KMS-11 (cell line): ENCODE measurements at regions not wholly inside any gene's neighbourhood (a gene's known extent, or its start where the extent isn't known, plus 50 kb on each side); places are given as distances from the start of the nearest gene placed in this dataset.

ENCODE experiments used
- H2AFZ ChIP-seq: fragments of 200-600 bp; sonication (generic); 2 replicates; pipeline ENCODE4 v1.6.1; 2016; ENCODE audit warnings: antibody characterized with exemption, mixed run types, low read depth
- H3K27ac ChIP-seq: fragments of 200-600 bp; sonication (generic); 2 replicates; pipeline ENCODE4 v1.6.1; 2016; ENCODE audit warnings: mild to moderate bottlenecking, mixed run types
- H3K27me3 ChIP-seq: fragments of 200-600 bp; sonication (generic); 2 replicates; pipeline ENCODE4 v1.6.1; 2017; ENCODE audit warnings: mild to moderate bottlenecking, low read depth, mixed run types, moderate library complexity; ENCODE audit not compliant: insufficient read depth
- H3K36me3 ChIP-seq: fragments of 200-600 bp; sonication (generic); 2 replicates; pipeline ENCODE4 v1.6.1; 2017; ENCODE audit warnings: mild to moderate bottlenecking, mixed run types; ENCODE audit not compliant: insufficient read depth
- H3K4me1 ChIP-seq: fragments of 200-600 bp; sonication (generic); 2 replicates; pipeline ENCODE4 v1.6.1; 2016; ENCODE audit warnings: mild to moderate bottlenecking, low read depth, mixed run types; ENCODE audit not compliant: poor library complexity, severe bottlenecking
- H3K4me2 ChIP-seq: fragments of 200-600 bp; sonication (generic); 2 replicates; pipeline ENCODE4 v1.7.0; 2016; ENCODE audit warnings: mild to moderate bottlenecking, mixed run types
- H3K4me3 ChIP-seq: fragments of 200-600 bp; sonication (generic); IDR thresholded peaks from 2 replicates; pipeline ENCODE4 v1.6.1; 2017; ENCODE audit warnings: low read depth, low read length, mixed read lengths; ENCODE audit not compliant: insufficient read depth
- H3K79me2 ChIP-seq: fragments of 200-600 bp; sonication (generic); 2 replicates; pipeline ENCODE4 v1.6.1; 2016; ENCODE audit warnings: low read depth, mixed run types; ENCODE audit not compliant: insufficient read depth
- H3K9ac ChIP-seq: fragments of 200-600 bp; sonication (generic); 2 replicates; pipeline ENCODE4 v1.6.1; 2016; ENCODE audit warnings: mild to moderate bottlenecking, mixed run types
- H4K20me1 ChIP-seq: fragments of 200-600 bp; sonication (generic); 2 replicates; pipeline ENCODE4 v1.6.1; 2016; ENCODE audit warnings: mild to moderate bottlenecking, mixed run types; ENCODE audit not compliant: insufficient read depth
- TF ChIP-seq, protein P1 (sequence below): fragments of 200-600 bp; sonication (generic); conservative IDR thresholded peaks from 2 replicates; pipeline ENCODE4 v1.6.1; 2017; ENCODE audit warnings: low read depth, mild to moderate bottlenecking, antibody characterized with exemption, low read length, moderate library complexity, mixed read lengths

DNA sequence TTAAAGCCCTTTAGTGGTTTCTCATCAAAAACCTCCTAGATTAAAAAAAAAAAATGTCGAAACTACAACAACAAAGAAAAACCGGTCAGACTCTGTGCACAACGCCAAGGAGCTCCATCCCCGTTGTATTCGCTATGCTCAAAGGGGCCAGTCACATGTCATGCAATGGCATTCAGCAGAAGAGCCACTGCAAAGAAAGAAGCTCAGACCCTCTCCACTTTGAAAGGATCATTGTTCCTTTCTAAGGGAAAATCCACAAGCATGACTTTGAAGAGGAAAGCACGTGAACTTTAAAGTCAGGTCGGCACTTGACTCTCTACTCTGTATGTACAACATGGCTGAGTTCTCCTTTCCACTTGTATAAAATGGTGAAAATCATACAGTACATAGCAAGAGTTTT, 655.6 kb downstream of the ETS1 start:
- H2AFZ ChIP-seq, result no peak overlapping the region
- H4K20me1 ChIP-seq, result no peaks in the 10 kb centered on the region
- no peak overlapping the region for H3K4me3 ChIP-seq
- H3K9ac ChIP-seq, result no peak overlapping the region
- no peaks in the 10 kb centered on the region for H3K4me1 ChIP-seq
- H3K79me2 ChIP-seq, result no peaks in the 10 kb centered on the region
- TF ChIP-seq, protein P1, sequence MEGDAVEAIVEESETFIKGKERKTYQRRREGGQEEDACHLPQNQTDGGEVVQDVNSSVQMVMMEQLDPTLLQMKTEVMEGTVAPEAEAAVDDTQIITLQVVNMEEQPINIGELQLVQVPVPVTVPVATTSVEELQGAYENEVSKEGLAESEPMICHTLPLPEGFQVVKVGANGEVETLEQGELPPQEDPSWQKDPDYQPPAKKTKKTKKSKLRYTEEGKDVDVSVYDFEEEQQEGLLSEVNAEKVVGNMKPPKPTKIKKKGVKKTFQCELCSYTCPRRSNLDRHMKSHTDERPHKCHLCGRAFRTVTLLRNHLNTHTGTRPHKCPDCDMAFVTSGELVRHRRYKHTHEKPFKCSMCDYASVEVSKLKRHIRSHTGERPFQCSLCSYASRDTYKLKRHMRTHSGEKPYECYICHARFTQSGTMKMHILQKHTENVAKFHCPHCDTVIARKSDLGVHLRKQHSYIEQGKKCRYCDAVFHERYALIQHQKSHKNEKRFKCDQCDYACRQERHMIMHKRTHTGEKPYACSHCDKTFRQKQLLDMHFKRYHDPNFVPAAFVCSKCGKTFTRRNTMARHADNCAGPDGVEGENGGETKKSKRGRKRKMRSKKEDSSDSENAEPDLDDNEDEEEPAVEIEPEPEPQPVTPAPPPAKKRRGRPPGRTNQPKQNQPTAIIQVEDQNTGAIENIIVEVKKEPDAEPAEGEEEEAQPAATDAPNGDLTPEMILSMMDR, result no peak
- H3K27ac ChIP-seq, result no peak overlapping the region
- no peak overlapping the region for H3K4me2 ChIP-seq
- H3K27me3 ChIP-seq, result no peaks in the 10 kb centered on the region
- no peaks in the 10 kb centered on the region for H3K36me3 ChIP-seq

DNA sequence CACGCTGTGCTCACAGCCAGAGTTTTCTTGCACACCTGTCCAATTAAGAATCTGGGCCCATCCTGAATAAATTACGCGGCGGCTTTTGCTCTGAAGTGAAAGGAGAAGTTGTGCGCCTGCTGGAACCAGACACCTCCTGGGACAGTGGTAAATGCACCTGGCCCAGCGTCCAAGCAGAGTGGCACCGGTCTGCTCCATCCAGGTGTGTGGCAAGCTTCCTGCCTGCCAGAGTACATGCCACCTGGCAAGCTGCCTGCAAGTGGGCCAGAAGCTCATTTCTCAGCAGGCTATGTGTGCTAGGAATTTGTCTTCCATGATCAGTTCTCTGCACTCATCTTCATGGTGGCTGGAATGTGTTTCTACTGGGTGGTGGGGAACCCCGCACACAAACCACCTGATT, 660.6 kb downstream of the ETS1 start:
- no peak overlapping the region for H3K27ac ChIP-seq
- H3K9ac ChIP-seq, result no peak overlapping the region
- H3K4me2 ChIP-seq, result no peak overlapping the region
- TF ChIP-seq, protein P1, result no peak
- no peak overlapping the region for H3K4me3 ChIP-seq
- no peaks in the 10 kb centered on the region for H3K79me2 ChIP-seq
- no peak overlapping the region for H2AFZ ChIP-seq
- no peaks in the 10 kb centered on the region for H3K36me3 ChIP-seq
- no peaks in the 10 kb centered on the region for H3K27me3 ChIP-seq
- H3K4me1 ChIP-seq, result no peaks in the 10 kb centered on the region
- H4K20me1 ChIP-seq, result no peaks in the 10 kb centered on the region

DNA sequence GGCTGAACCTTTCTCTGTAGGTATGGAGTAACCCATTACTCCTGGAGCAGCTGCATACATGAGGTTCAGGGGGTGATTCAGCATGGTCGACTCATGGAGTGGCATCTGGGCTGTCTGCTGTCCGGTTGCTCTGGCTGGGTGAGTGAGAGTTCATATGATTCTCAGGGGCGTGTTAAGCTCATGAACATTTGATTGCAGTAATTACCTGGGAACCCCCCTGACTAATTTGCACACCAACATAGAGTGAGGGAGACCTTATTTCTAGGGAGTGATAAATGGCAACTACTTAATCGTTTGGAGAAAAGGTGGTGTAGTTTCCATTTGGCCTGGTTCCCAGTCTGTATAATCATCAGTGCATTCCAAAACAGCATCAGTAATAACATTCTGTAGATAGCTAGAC, 661.9 kb downstream of the ETS1 start:
- Histone ChIP-seq H4K20me1 (no peaks in the 10 kb centered on the region), H3K79me2 (no peaks in the 10 kb centered on the region), H3K36me3 (no peaks in the 10 kb centered on the region), H3K4me1 (no peaks in the 10 kb centered on the region), H3K4me3 (no peak overlapping the region), H3K4me2 (no peak overlapping the region), H3K9ac (no peak overlapping the region), H3K27me3 (no peaks in the 10 kb centered on the region), H2AFZ (no peak overlapping the region), H3K27ac (no peak overlapping the region)
- TF ChIP-seq, protein P1, result no peak

DNA sequence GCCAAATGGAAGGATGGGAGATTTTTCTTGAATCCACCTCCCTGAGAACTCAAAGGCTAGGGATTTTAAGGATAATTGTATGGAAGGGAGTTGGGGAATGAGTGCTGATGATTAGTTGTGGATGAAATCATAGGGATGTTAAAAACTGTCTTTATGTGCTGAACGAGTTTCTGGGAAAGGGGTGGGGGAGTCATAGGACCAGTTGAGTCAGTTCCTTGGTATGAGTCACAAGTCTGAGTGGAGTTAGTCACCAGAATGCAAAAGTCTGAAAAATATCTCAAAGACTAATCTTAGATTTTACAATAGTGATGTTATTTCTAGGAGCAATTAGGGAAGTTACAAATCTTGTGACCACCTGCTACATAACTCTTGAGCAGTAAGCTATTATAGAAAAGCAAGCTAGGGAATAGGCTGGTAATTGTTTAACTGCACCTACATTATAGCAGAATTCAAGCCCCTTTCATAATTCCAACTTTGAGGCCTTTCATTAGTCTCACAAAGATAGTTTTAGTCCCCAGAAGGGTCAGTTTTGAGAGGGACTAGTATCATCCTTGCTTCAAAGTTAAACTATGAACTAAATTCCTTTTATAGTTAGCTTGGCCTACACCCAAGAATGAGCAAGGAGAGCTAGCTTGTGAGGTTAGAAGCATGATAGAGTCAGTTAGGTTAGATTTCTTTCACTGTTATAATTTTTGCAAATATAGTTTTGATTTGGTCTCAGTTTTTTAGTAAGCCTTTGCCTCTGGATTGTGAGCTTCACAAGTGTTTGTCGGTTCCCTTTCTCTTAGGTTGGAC, 668.0 kb downstream of the ETS1 start:
- Histone ChIP-seq H3K9ac (no peak overlapping the region), H3K4me1 (no peaks in the 10 kb centered on the region), H3K4me3 (no peak overlapping the region), H3K27ac (no peak overlapping the region), H3K36me3 (no peaks in the 10 kb centered on the region), H3K27me3 (no peaks in the 10 kb centered on the region), H3K4me2 (no peak overlapping the region), H2AFZ (no peak overlapping the region), H4K20me1 (no peaks in the 10 kb centered on the region), H3K79me2 (no peaks in the 10 kb centered on the region)
- TF ChIP-seq, protein P1, result no peak
